DND-41 (cell line): ENCODE measurements at regions not wholly inside any gene's neighbourhood (a gene's known extent, or its start where the extent isn't known, plus 50 kb on each side); places are given as distances from the start of the nearest gene placed in this dataset.

ENCODE experiments used
- ATAC-seq: fragments of 200-7000 bp; cut with Tn5 transposase; 3 replicates; pipeline ENCODE4 v1.9.1; 2021; ENCODE audit warnings: low read depth; ENCODE audit not compliant: insufficient read depth
- DNase-seq: peaks from one replicate; pipeline ENCODE4 v3.0.0-alpha.2; 2020
- H2AFZ ChIP-seq: 2 replicates; pipeline ENCODE4 v1.6.0; 2012; ENCODE audit warnings: low read depth, low read length
- H3K27ac ChIP-seq: 2 replicates; pipeline ENCODE4 v1.5.1; 2012; ENCODE audit warnings: low read length, inconsistent platforms
- H3K27me3 ChIP-seq: fragments of 200-600 bp; sonication (generic); 2 replicates; pipeline ENCODE4 v1.6.0; 2012; ENCODE audit warnings: low read length, mild to moderate bottlenecking, inconsistent platforms; ENCODE audit not compliant: insufficient read depth, poor library complexity
- H3K36me3 ChIP-seq: 2 replicates; pipeline ENCODE4 v1.5.1; 2012; ENCODE audit warnings: low read length, inconsistent platforms; ENCODE audit not compliant: insufficient read depth
- H3K4me1 ChIP-seq: 2 replicates; pipeline ENCODE4 v1.5.1; 2012; ENCODE audit warnings: mild to moderate bottlenecking, low read length; ENCODE audit not compliant: insufficient read depth
- H3K4me2 ChIP-seq: 2 replicates; pipeline ENCODE4 v1.6.0; 2012; ENCODE audit warnings: mild to moderate bottlenecking, moderate library complexity, low read length, inconsistent platforms; ENCODE audit not compliant: insufficient read depth
- H3K4me3 ChIP-seq, 2 experiments: fragments of 200-600 bp in 1 of 2; shearing (Covaris generic) in 1 of 2; 2 replicates each; pipeline ENCODE4 v1.5.1; 2012 to 2016; ENCODE audit warnings: inconsistent platforms in 2 of 2, low read length in 2 of 2, mild to moderate bottlenecking in 2 of 2, low read depth in 1 of 2, moderate library complexity in 1 of 2
- H3K79me2 ChIP-seq: 2 replicates; pipeline ENCODE4 v1.6.0; 2012; ENCODE audit warnings: low read length, inconsistent platforms; ENCODE audit not compliant: insufficient read depth
- H3K9ac ChIP-seq: 2 replicates; pipeline ENCODE4 v1.6.0; 2012; ENCODE audit warnings: low read depth, mild to moderate bottlenecking, inconsistent platforms, low read length, moderate library complexity
- H3K9me3 ChIP-seq: 2 replicates; pipeline ENCODE4 v1.5.1; 2012; ENCODE audit warnings: low read length, moderate library complexity, mild to moderate bottlenecking, inconsistent platforms; ENCODE audit not compliant: insufficient read depth, severe bottlenecking
- H4K20me1 ChIP-seq: 2 replicates; pipeline ENCODE4 v1.6.0; 2012; ENCODE audit warnings: low read length; ENCODE audit not compliant: insufficient read depth
- EZH2 ChIP-seq: IDR thresholded peaks from 3 replicates; pipeline ENCODE4 v1.6.1; 2012; ENCODE audit warnings: borderline replicate concordance, low read depth, mild to moderate bottlenecking, moderate library complexity, low read length, inconsistent platforms; ENCODE audit not compliant: severe bottlenecking
- TF ChIP-seq, protein P1 (sequence below): IDR thresholded peaks from 2 replicates; pipeline ENCODE4 v1.5.1; 2012; ENCODE audit warnings: borderline replicate concordance, low read length, moderate library complexity, mild to moderate bottlenecking; ENCODE audit not compliant: poor library complexity, severe bottlenecking; ENCODE audit errors: extremely low read depth

DNA sequence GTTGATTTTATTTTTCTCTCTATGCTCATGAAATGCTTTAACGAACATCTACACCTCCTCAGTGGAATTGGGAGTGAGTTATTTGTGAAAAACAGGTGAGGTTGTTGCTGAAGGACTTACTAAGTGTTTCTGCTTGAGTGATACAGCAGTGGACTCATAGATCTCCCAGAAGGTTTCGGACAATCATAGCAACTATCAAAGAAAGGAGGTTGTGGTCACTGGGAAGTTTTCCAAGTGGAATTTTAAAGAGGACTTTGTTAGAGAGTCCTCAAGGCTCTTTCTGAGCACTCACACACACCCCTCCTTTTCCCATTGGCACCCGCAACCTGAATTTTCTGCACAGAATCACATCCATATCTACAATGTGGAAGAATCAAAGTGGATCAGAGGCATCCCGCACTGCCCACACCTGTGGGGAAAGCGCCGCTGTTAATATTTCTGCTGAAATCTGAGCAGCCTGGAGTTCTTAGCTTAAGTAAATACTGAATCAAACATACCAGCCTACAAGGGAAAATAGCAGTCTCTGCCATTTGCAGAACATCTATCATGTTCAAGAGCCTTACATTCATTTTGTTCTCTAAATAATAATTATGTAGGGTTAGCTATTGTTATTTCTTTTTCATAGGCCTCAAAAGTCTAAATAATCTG is 719.4 kb downstream of the DIAPH3 start:
- no peaks in the 10 kb centered on the region for H3K27me3 ChIP-seq
- H3K4me2 ChIP-seq = no peak overlapping the region
- H3K9me3 ChIP-seq = no peaks in the 10 kb centered on the region
- no peak overlapping the region for H3K27ac ChIP-seq
- no peak for ATAC-seq
- no peak overlapping the region for H3K4me3 ChIP-seq
- no peak for DNase-seq
- H3K79me2 ChIP-seq = no peaks in the 10 kb centered on the region
- no peaks in the 10 kb centered on the region for H4K20me1 ChIP-seq
- no peak overlapping the region for H3K9ac ChIP-seq
- no peaks in the 10 kb centered on the region for H3K4me1 ChIP-seq
- TF ChIP-seq EZH2 = no peak
- TF ChIP-seq, protein P1, sequence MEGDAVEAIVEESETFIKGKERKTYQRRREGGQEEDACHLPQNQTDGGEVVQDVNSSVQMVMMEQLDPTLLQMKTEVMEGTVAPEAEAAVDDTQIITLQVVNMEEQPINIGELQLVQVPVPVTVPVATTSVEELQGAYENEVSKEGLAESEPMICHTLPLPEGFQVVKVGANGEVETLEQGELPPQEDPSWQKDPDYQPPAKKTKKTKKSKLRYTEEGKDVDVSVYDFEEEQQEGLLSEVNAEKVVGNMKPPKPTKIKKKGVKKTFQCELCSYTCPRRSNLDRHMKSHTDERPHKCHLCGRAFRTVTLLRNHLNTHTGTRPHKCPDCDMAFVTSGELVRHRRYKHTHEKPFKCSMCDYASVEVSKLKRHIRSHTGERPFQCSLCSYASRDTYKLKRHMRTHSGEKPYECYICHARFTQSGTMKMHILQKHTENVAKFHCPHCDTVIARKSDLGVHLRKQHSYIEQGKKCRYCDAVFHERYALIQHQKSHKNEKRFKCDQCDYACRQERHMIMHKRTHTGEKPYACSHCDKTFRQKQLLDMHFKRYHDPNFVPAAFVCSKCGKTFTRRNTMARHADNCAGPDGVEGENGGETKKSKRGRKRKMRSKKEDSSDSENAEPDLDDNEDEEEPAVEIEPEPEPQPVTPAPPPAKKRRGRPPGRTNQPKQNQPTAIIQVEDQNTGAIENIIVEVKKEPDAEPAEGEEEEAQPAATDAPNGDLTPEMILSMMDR = no peak
- H2AFZ ChIP-seq = no peak overlapping the region
- H3K36me3 ChIP-seq = no peaks in the 10 kb centered on the region

DNA sequence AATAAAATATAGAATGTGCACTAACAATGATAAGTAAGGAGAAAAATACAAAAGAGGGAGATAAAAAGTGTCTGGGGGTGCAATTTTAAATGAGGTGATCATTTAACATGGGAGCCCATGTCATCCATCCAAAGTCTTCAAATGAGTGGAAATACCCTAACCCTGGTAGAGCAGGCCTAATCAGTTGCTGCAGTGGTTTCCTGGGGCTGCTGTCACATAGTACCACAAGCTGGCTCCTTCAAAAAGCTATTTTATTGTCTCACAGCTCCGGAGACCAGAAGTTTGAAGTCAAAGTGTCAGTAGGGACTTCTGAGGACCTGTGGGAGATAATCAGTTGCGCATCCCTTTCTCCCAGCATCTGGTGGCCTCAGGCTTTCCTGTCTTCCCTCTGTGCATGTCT is 717.9 kb downstream of the DIAPH3 start:
- H3K27ac ChIP-seq = no peak overlapping the region
- no peak overlapping the region for H3K4me2 ChIP-seq
- no peak overlapping the region for H3K9ac ChIP-seq
- no peaks in the 10 kb centered on the region for H3K27me3 ChIP-seq
- no peak overlapping the region for H2AFZ ChIP-seq
- H4K20me1 ChIP-seq = no peaks in the 10 kb centered on the region
- DNase-seq (no peak), ATAC-seq (no peak)
- H3K9me3 ChIP-seq = no peaks in the 10 kb centered on the region
- no peaks in the 10 kb centered on the region for H3K36me3 ChIP-seq
- TF ChIP-seq EZH2 = no peak
- TF ChIP-seq, protein P1 = no peak
- no peaks in the 10 kb centered on the region for H3K4me1 ChIP-seq
- no peak overlapping the region for H3K4me3 ChIP-seq
- no peaks in the 10 kb centered on the region for H3K79me2 ChIP-seq

DNA sequence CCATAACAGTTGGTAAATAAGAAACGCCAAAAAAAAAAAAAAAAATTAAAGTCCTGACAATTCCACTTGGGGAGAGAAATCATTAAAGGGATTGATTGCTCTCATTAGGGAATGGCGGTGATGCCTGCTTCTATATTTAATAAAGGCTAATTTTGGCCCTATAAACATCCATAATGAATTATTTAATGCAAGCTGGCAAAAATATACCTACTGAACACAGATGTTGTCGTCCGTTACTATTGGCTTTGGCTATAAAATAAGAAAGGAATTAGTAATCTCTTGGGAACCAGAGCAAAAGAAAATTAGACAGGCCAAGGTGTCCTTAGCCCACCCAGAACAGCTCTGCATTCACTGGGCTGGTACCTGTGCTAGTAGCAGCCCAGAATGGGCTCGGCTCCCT is 717.3 kb downstream of the DIAPH3 start:
- no peaks in the 10 kb centered on the region for H3K27me3 ChIP-seq
- H4K20me1 ChIP-seq = no peaks in the 10 kb centered on the region
- TF ChIP-seq, protein P1 = no peak
- ATAC-seq = no peak
- no peak overlapping the region for H3K27ac ChIP-seq
- H2AFZ ChIP-seq = no peak overlapping the region
- H3K9me3 ChIP-seq = no peaks in the 10 kb centered on the region
- DNase-seq = no peak
- no peak overlapping the region for H3K4me3 ChIP-seq
- H3K4me2 ChIP-seq = no peak overlapping the region
- H3K4me1 ChIP-seq = no peaks in the 10 kb centered on the region
- H3K79me2 ChIP-seq = no peaks in the 10 kb centered on the region
- H3K9ac ChIP-seq = no peak overlapping the region
- no peaks in the 10 kb centered on the region for H3K36me3 ChIP-seq

DNA sequence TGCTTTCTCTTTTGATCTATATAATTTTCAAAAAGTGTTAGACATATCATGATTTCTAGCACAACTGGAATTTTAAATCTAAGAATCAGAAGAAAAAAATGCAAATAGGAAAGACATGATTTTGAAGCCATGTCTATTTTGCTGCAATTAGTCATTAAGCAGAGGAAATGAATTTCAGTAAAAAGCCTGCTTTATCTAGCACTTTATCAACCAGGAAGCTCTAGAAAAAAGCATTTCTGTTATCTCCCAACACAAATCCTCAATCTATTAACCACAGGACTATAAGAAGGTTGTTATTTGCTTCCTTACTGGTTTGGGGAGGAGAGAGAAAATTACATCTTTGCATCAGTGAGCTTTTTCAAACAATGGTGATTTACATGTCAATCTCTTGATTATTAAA is 716.7 kb downstream of the DIAPH3 start:
- Histone ChIP-seq H2AFZ (no peak overlapping the region), H3K4me2 (no peak overlapping the region), H3K9ac (no peak overlapping the region), H3K4me1 (no peaks in the 10 kb centered on the region), H3K9me3 (no peaks in the 10 kb centered on the region), H3K27ac (no peak overlapping the region), H3K79me2 (no peaks in the 10 kb centered on the region), H3K27me3 (no peaks in the 10 kb centered on the region), H4K20me1 (no peaks in the 10 kb centered on the region), H3K4me3 (no peak overlapping the region), H3K36me3 (no peaks in the 10 kb centered on the region)
- TF ChIP-seq, protein P1 = no peak
- no peak for TF ChIP-seq EZH2
- no peak for DNase-seq
- no peak for ATAC-seq
